ENCODE measurements at regions not wholly inside any gene's neighbourhood (a gene's known extent, or its start where the extent isn't known, plus 50 kb on each side); places are given as distances from the start of the nearest gene placed in this dataset.

DNA sequence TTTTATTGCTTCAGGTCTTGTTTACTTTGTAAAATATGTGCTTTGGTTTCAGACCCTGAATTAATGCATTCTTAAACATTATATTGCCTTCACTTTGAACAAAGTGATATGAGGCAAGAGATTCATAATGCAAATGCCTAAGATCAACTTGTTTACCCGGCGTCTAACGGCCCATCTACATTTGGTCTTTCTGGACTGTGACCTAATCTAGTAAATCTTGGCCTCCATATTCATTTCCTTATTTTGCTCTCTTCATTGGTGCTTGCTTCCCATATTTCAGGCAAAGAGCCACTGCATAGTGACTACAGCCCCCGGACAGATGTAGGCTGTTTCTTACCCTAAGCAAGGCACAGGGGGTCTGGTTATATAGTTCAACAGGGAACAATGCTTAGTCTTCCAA, 53.0 kb upstream of the SLC39A10 start:
- DNase-seq (ENCODE audit: low read depth, low spot score) (no peak), ATAC-seq (no peak), FAIRE-seq (no peak)
- Histone ChIP-seq H3K27ac (ENCODE audit: control insufficient read depth, insufficient read depth) (no peak overlapping the region), H3K4me3 (no peak overlapping the region), H2AFZ (ENCODE audit: control insufficient read depth, low read depth, low read length) (no peak overlapping the region), H3K9me3 (replicated peaks; ENCODE audit: control insufficient read depth, insufficient read depth, low read length) (no peaks in the 10 kb centered on the region), H3K4me2 (ENCODE audit: control insufficient read depth, insufficient read depth) (no peak overlapping the region), H3K27me3 (replicated peaks in 1 of 2; ENCODE audit: control insufficient read depth in 2 of 2, insufficient read depth in 2 of 2, low read length in 1 of 2) (no peaks in the 10 kb centered on the region), H4K20me1 (ENCODE audit: control insufficient read depth, insufficient read depth) (no peaks in the 10 kb centered on the region), H3K9ac (ENCODE audit: control insufficient read depth, insufficient read depth, low read length) (no peak overlapping the region), H3K79me2 (ENCODE audit: control insufficient read depth, insufficient read depth, low read length) (no peaks in the 10 kb centered on the region), H3K4me1 (ENCODE audit: control insufficient read depth, insufficient read depth, low read length) (no peaks in the 10 kb centered on the region), H3K36me3 (ENCODE audit: control insufficient read depth in 2 of 2, insufficient read depth in 2 of 2, low read length in 1 of 2) (no peaks in the 10 kb centered on the region)
- CTCF ChIA-PET = no interaction called here
- POLR2A ChIA-PET = no interaction called here
- TF ChIP-seq SMARCA5 (IDR thresholded peaks at IDR 0.05) (no peak), IRF4 (IDR thresholded peaks at IDR 0.05; ENCODE audit: low read depth, low read length) (no peak), ZNF217 (IDR thresholded peaks at IDR 0.05) (no peak)
- in situ Hi-C loops (cut with MboI) = no loop called here
- SMC1A ChIA-PET (ENCODE audit: uncharacterized antibody, unreplicated experiment) = no interaction called here
- 98% methylated on average over 4 of the region's 4 CpGs for WGBS (ENCODE audit: insufficient coverage, insufficient replicate concordance, low lambda C conversion rate, missing lambda C conversion rate)
- RAD21 ChIA-PET (ENCODE audit: unreplicated experiment) = no interaction called here
- no TSS peak for BruUV-seq (replicated peaks)
- intact Hi-C loops (cut with micrococcal nuclease; ENCODE audit: unreplicated experiment) = no loop called here

DNA sequence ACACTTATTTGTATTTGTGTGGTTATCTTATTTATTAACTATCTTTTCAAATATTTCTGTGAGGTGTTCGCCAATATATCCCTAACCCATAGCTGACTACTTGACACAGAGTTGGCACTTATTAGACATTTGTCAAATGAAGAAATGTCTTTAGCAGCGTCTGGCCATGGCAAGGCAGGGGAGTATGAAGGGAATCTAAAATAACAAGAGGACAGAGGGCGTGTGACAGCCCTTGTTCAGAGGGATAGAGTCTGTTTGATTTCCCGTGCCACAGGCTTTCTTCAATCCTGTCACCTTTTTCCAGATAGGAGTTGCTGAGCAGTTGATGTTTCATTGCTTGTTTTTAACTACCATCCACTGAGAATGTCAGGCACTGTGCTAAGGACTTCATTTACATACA, 53.6 kb upstream of the SLC39A10 start:
- Histone ChIP-seq H3K4me1 (ENCODE audit: control insufficient read depth, insufficient read depth, low read length) (no peaks in the 10 kb centered on the region), H3K9ac (ENCODE audit: control insufficient read depth, insufficient read depth, low read length) (no peak overlapping the region), H3K36me3 (ENCODE audit: control insufficient read depth in 2 of 2, insufficient read depth in 2 of 2, low read length in 1 of 2) (no peaks in the 10 kb centered on the region), H3K27ac (ENCODE audit: control insufficient read depth, insufficient read depth) (no peak overlapping the region), H3K4me3 (no peak overlapping the region), H3K79me2 (ENCODE audit: control insufficient read depth, insufficient read depth, low read length) (no peaks in the 10 kb centered on the region), H4K20me1 (ENCODE audit: control insufficient read depth, insufficient read depth) (no peaks in the 10 kb centered on the region), H3K27me3 (replicated peaks in 1 of 2; ENCODE audit: control insufficient read depth in 2 of 2, insufficient read depth in 2 of 2, low read length in 1 of 2) (no peaks in the 10 kb centered on the region), H3K4me2 (ENCODE audit: control insufficient read depth, insufficient read depth) (no peak overlapping the region), H3K9me3 (replicated peaks; ENCODE audit: control insufficient read depth, insufficient read depth, low read length) (no peaks in the 10 kb centered on the region), H2AFZ (ENCODE audit: control insufficient read depth, low read depth, low read length) (no peak overlapping the region)
- CTCF ChIA-PET = no interaction called here
- 63% methylated on average over 4 of the region's 4 CpGs for WGBS (ENCODE audit: insufficient coverage, insufficient replicate concordance, low lambda C conversion rate, missing lambda C conversion rate)
- RAD21 ChIA-PET (ENCODE audit: unreplicated experiment) = no interaction called here
- FAIRE-seq (no peak), DNase-seq (ENCODE audit: low read depth, low spot score) (no peak), ATAC-seq (no peak)
- in situ Hi-C loops (cut with MboI) = no loop called here
- no TSS peak for BruUV-seq (replicated peaks)
- SMC1A ChIA-PET (ENCODE audit: uncharacterized antibody, unreplicated experiment) = no interaction called here
- POLR2A ChIA-PET = interaction anchor here (0.6 kb wide), 1 partner anchor 117 kb away, joined by 3 read pairs; no protein-coding TSS in a partner anchor
- no peak for TF ChIP-seq MYB (IDR thresholded peaks at IDR 0.05; ENCODE audit: borderline replicate concordance, low read depth, low read length)
- no peak for TF ChIP-seq FOS (IDR thresholded peaks at IDR 0.05; ENCODE audit: borderline replicate concordance, extremely low read depth, insufficient read length)
- TF ChIP-seq POLR2A (IDR thresholded peaks at IDR 0.05; ENCODE audit: low read depth, low read length) = no peak
- TF ChIP-seq, protein P1, sequence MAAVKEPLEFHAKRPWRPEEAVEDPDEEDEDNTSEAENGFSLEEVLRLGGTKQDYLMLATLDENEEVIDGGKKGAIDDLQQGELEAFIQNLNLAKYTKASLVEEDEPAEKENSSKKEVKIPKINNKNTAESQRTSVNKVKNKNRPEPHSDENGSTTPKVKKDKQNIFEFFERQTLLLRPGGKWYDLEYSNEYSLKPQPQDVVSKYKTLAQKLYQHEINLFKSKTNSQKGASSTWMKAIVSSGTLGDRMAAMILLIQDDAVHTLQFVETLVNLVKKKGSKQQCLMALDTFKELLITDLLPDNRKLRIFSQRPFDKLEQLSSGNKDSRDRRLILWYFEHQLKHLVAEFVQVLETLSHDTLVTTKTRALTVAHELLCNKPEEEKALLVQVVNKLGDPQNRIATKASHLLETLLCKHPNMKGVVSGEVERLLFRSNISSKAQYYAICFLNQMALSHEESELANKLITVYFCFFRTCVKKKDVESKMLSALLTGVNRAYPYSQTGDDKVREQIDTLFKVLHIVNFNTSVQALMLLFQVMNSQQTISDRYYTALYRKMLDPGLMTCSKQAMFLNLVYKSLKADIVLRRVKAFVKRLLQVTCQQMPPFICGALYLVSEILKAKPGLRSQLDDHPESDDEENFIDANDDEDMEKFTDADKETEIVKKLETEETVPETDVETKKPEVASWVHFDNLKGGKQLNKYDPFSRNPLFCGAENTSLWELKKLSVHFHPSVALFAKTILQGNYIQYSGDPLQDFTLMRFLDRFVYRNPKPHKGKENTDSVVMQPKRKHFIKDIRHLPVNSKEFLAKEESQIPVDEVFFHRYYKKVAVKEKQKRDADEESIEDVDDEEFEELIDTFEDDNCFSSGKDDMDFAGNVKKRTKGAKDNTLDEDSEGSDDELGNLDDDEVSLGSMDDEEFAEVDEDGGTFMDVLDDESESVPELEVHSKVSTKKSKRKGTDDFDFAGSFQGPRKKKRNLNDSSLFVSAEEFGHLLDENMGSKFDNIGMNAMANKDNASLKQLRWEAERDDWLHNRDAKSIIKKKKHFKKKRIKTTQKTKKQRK (IDR thresholded peaks at IDR 0.05; ENCODE audit: low read depth, low read length) = no peak
- TF ChIP-seq NR2F1 (conservative IDR thresholded peaks at IDR 0.05) = no peak
- no peak for TF ChIP-seq SREBF1 (IDR thresholded peaks at IDR 0.05; ENCODE audit: low read length)
- TF ChIP-seq HDAC2 (IDR thresholded peaks at IDR 0.05) = no peak
- TF ChIP-seq SUZ12 (IDR thresholded peaks at IDR 0.05; ENCODE audit: unreplicated experiment) = no peak
- TF ChIP-seq ZZZ3 (IDR thresholded peaks at IDR 0.05; ENCODE audit: control insufficient read depth, insufficient read length, low read depth) = no peak
- TF ChIP-seq, protein P2, sequence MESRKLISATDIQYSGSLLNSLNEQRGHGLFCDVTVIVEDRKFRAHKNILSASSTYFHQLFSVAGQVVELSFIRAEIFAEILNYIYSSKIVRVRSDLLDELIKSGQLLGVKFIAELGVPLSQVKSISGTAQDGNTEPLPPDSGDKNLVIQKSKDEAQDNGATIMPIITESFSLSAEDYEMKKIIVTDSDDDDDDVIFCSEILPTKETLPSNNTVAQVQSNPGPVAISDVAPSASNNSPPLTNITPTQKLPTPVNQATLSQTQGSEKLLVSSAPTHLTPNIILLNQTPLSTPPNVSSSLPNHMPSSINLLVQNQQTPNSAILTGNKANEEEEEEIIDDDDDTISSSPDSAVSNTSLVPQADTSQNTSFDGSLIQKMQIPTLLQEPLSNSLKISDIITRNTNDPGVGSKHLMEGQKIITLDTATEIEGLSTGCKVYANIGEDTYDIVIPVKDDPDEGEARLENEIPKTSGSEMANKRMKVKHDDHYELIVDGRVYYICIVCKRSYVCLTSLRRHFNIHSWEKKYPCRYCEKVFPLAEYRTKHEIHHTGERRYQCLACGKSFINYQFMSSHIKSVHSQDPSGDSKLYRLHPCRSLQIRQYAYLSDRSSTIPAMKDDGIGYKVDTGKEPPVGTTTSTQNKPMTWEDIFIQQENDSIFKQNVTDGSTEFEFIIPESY (IDR thresholded peaks at IDR 0.05) = no peak
- intact Hi-C loops (cut with micrococcal nuclease; ENCODE audit: unreplicated experiment) = no loop called here

Measured in GM12878 (cell line).